ENCODE measurements at regions not wholly inside any gene's neighbourhood (a gene's known extent, or its start where the extent isn't known, plus 50 kb on each side); places are given as distances from the start of the nearest gene placed in this dataset.
"Not testable (repeated sequence)": the region's sequence is repeated elsewhere in the genome, so short reads cannot be mapped to it uniquely, and the experiment has no call there.

GRCh38 chr14:71625175-71625574, 307.1 kb upstream of the RGS6 start:
- H3K4me3 Mint-ChIP-seq, result no peak overlapping the region
- no peaks in the 10 kb centered on the region for H3K27me3 Mint-ChIP-seq
- DNase-seq, result no peak
- H3K27ac Mint-ChIP-seq, result no peak overlapping the region
- peaks cover 68% of the 10 kb centered on the region for H3K36me3 Mint-ChIP-seq (ENCODE audit: low read depth)
- no peaks in the 10 kb centered on the region for H3K4me1 Mint-ChIP-seq (ENCODE audit: low read depth)
- no peaks in the 10 kb centered on the region for H3K9me3 Mint-ChIP-seq

- Mint-ChIP-seq H3K27ac (no peak overlapping the region), H3K4me1 (ENCODE audit: low read depth) (no peaks in the 10 kb centered on the region), H3K9me3 (peaks cover 3% of the 10 kb centered on the region), H3K36me3 (ENCODE audit: low read depth) (peaks cover 66% of the 10 kb centered on the region), H3K27me3 (no peaks in the 10 kb centered on the region), H3K4me3 (no peak overlapping the region)
- DNase-seq, result no peak
These were observed 306.1 kb upstream of the RGS6 start for GRCh38 chr14:71625891-71626701.

GRCh38 chr14:71628433-71628832, 303.8 kb upstream of the RGS6 start:
- Mint-ChIP-seq H3K4me1 (ENCODE audit: low read depth) (no peaks in the 10 kb centered on the region), H3K4me3 (no peak overlapping the region), H3K27me3 (no peaks in the 10 kb centered on the region), H3K9me3 (peaks cover 3% of the 10 kb centered on the region), H3K36me3 (ENCODE audit: low read depth) (peaks cover 75% of the 10 kb centered on the region), H3K27ac (no peak overlapping the region)
- DNase-seq, result no peak

GRCh38 chr14:71629250-71629649, 303.0 kb upstream of the RGS6 start:
- Mint-ChIP-seq H3K36me3 (ENCODE audit: low read depth) (peaks cover 75% of the 10 kb centered on the region), H3K4me1 (ENCODE audit: low read depth) (no peaks in the 10 kb centered on the region), H3K4me3 (no peak overlapping the region), H3K27ac (no peak overlapping the region), H3K9me3 (peaks cover 8% of the 10 kb centered on the region), H3K27me3 (no peaks in the 10 kb centered on the region)
- DNase-seq, result no peak

GRCh38 chr14:71629765-71630492, 302.3 kb upstream of the RGS6 start:
- DNase-seq, result no peak
- H3K4me1 Mint-ChIP-seq (ENCODE audit: low read depth), result no peaks in the 10 kb centered on the region
- H3K36me3 Mint-ChIP-seq (ENCODE audit: low read depth), result peaks cover 77% of the 10 kb centered on the region

GRCh38 chr14:71631030-71631429, 301.2 kb upstream of the RGS6 start:
- not testable (repeated sequence) for H3K4me1 Mint-ChIP-seq (ENCODE audit: low read depth); H3K4me3 Mint-ChIP-seq; H3K27ac Mint-ChIP-seq; H3K9me3 Mint-ChIP-seq; H3K27me3 Mint-ChIP-seq; DNase-seq
- H3K36me3 Mint-ChIP-seq (ENCODE audit: low read depth), result peaks cover 80% of the 10 kb centered on the region

More at GRCh38 chr14:71629765-71630492, 302.3 kb upstream of the RGS6 start:
- Mint-ChIP-seq H3K4me3 (no peak overlapping the region), H3K9me3 (peaks cover 8% of the 10 kb centered on the region), H3K27ac (no peak overlapping the region), H3K27me3 (no peaks in the 10 kb centered on the region)

- Mint-ChIP-seq H3K9me3 (peaks cover 8% of the 10 kb centered on the region), H3K27ac (no peak overlapping the region), H3K36me3 (ENCODE audit: low read depth) (peaks cover 88% of the 10 kb centered on the region), H3K4me1 (ENCODE audit: low read depth) (peaks cover 5% of the 10 kb centered on the region), H3K4me3 (no peak overlapping the region), H3K27me3 (no peaks in the 10 kb centered on the region)
- no peak for DNase-seq
These were observed 299.7 kb upstream of the RGS6 start for GRCh38 chr14:71632440-71632946.

GRCh38 chr14:71636076-71636475, 296.2 kb upstream of the RGS6 start:
- Mint-ChIP-seq H3K4me3 (no peak overlapping the region), H3K36me3 (ENCODE audit: low read depth) (peaks cover 83% of the 10 kb centered on the region), H3K9me3 (peaks cover 9% of the 10 kb centered on the region), H3K4me1 (ENCODE audit: low read depth) (peaks cover 5% of the 10 kb centered on the region), H3K27me3 (no peaks in the 10 kb centered on the region), H3K27ac (no peak overlapping the region)
- no peak for DNase-seq

GRCh38 chr14:71636820-71637471, 295.3 kb upstream of the RGS6 start:
- Mint-ChIP-seq H3K9me3 (peaks cover 11% of the 10 kb centered on the region), H3K36me3 (ENCODE audit: low read depth) (peaks cover 79% of the 10 kb centered on the region), H3K4me3 (no peak overlapping the region), H3K4me1 (ENCODE audit: low read depth) (peaks cover 5% of the 10 kb centered on the region), H3K27me3 (no peaks in the 10 kb centered on the region), H3K27ac (no peak overlapping the region)
- no peak for DNase-seq

- Mint-ChIP-seq H3K27ac (no peak overlapping the region), H3K27me3 (no peaks in the 10 kb centered on the region), H3K4me3 (no peak overlapping the region), H3K36me3 (ENCODE audit: low read depth) (peaks cover 75% of the 10 kb centered on the region), H3K9me3 (peaks cover 17% of the 10 kb centered on the region), H3K4me1 (ENCODE audit: low read depth) (peaks cover 5% of the 10 kb centered on the region)
- DNase-seq, result no peak
These were observed 293.6 kb upstream of the RGS6 start for GRCh38 chr14:71638523-71639196.

GRCh38 chr14:71642715-71643114, 289.5 kb upstream of the RGS6 start:
- DNase-seq, result no peak
- Mint-ChIP-seq H3K9me3 (peaks cover 15% of the 10 kb centered on the region), H3K36me3 (ENCODE audit: low read depth) (peaks cover 60% of the 10 kb centered on the region), H3K27me3 (no peaks in the 10 kb centered on the region), H3K4me3 (no peak overlapping the region), H3K4me1 (ENCODE audit: low read depth) (no peaks in the 10 kb centered on the region), H3K27ac (no peak overlapping the region)

- Mint-ChIP-seq H3K9me3 (peaks cover 13% of the 10 kb centered on the region), H3K4me3 (no peak overlapping the region), H3K27ac (no peak overlapping the region), H3K27me3 (no peaks in the 10 kb centered on the region), H3K36me3 (ENCODE audit: low read depth) (peaks cover 62% of the 10 kb centered on the region), H3K4me1 (ENCODE audit: low read depth) (no peaks in the 10 kb centered on the region)
- DNase-seq, result no peak
These were observed 286.6 kb upstream of the RGS6 start for GRCh38 chr14:71645656-71646055.

GRCh38 chr14:71646518-71646917, 285.7 kb upstream of the RGS6 start:
- DNase-seq, result no peak
- no peaks in the 10 kb centered on the region for H3K27me3 Mint-ChIP-seq
- peaks cover 65% of the 10 kb centered on the region for H3K36me3 Mint-ChIP-seq (ENCODE audit: low read depth)
- peaks cover 12% of the 10 kb centered on the region for H3K9me3 Mint-ChIP-seq
- no peaks in the 10 kb centered on the region for H3K4me1 Mint-ChIP-seq (ENCODE audit: low read depth)
- no peak overlapping the region for H3K4me3 Mint-ChIP-seq
- no peak overlapping the region for H3K27ac Mint-ChIP-seq

- Mint-ChIP-seq H3K36me3 (ENCODE audit: low read depth) (peaks cover 66% of the 10 kb centered on the region), H3K27me3 (no peaks in the 10 kb centered on the region), H3K4me1 (ENCODE audit: low read depth) (no peaks in the 10 kb centered on the region), H3K4me3 (no peak overlapping the region), H3K27ac (no peak overlapping the region), H3K9me3 (peaks cover 13% of the 10 kb centered on the region)
- no peak for DNase-seq
These were observed 285.0 kb upstream of the RGS6 start for GRCh38 chr14:71647086-71647784.

Measured in activated T-cell treated with anti-CD3 and anti-CD28 coated beads, Interleukin-2, amount 50 U/mL, for 24 hours (primary cell).